ENCODE measurements at regions not wholly inside any gene's neighbourhood (a gene's known extent, or its start where the extent isn't known, plus 50 kb on each side); places are given as distances from the start of the nearest gene placed in this dataset.

- TF ChIP-seq PAX5 (IDR thresholded peaks at IDR 0.05; ENCODE audit: insufficient read depth, low read length, severe bottlenecking) (no peak), TAF1 (IDR thresholded peaks at IDR 0.05; ENCODE audit: low read depth, low read length) (no peak), SPI1 (IDR thresholded peaks at IDR 0.05; ENCODE audit: low read depth, low read length) (no peak), POLR2A (IDR thresholded peaks at IDR 0.05; ENCODE audit: low read depth, low read length) (no peak), POU2F2 (IDR thresholded peaks at IDR 0.05; ENCODE audit: low read depth, low read length) (no peak), POLR2AphosphoS5 (IDR thresholded peaks at IDR 0.05; ENCODE audit: low read depth, low read length) (no peak)
- FAIRE-seq (no peak), DNase-seq (ENCODE audit: insufficient read length, low spot score) (no peak)
These were observed 631.3 kb downstream of the DIAPH3 start for GRCh38 chr13:59532405-59532804.

GRCh38 chr13:59533561-59534555 lies 629.9 kb downstream of the DIAPH3 start:
- TF ChIP-seq PAX5 (IDR thresholded peaks at IDR 0.05; ENCODE audit: insufficient read depth, low read length, severe bottlenecking) (no peak), TAF1 (IDR thresholded peaks at IDR 0.05; ENCODE audit: low read depth, low read length) (no peak), POLR2AphosphoS5 (IDR thresholded peaks at IDR 0.05; ENCODE audit: low read depth, low read length) (no peak), POLR2A (IDR thresholded peaks at IDR 0.05; ENCODE audit: low read depth, low read length) (no peak), POU2F2 (IDR thresholded peaks at IDR 0.05; ENCODE audit: low read depth, low read length) (no peak), SPI1 (IDR thresholded peaks at IDR 0.05; ENCODE audit: low read depth, low read length) (no peak)
- no peak for FAIRE-seq
- no peak for DNase-seq (ENCODE audit: insufficient read length, low spot score)

GRCh38 chr13:59534806-59535205 lies 628.9 kb downstream of the DIAPH3 start:
- FAIRE-seq: no peak
- TF ChIP-seq SPI1 (IDR thresholded peaks at IDR 0.05; ENCODE audit: low read depth, low read length) (no peak), PAX5 (IDR thresholded peaks at IDR 0.05; ENCODE audit: insufficient read depth, low read length, severe bottlenecking) (no peak), POLR2A (IDR thresholded peaks at IDR 0.05; ENCODE audit: low read depth, low read length) (no peak), POU2F2 (IDR thresholded peaks at IDR 0.05; ENCODE audit: low read depth, low read length) (no peak), TAF1 (IDR thresholded peaks at IDR 0.05; ENCODE audit: low read depth, low read length) (no peak), POLR2AphosphoS5 (IDR thresholded peaks at IDR 0.05; ENCODE audit: low read depth, low read length) (no peak)
- no peak for DNase-seq (ENCODE audit: insufficient read length, low spot score)

- FAIRE-seq: no peak
- no peak for DNase-seq (ENCODE audit: insufficient read length, low spot score)
- TF ChIP-seq POU2F2 (IDR thresholded peaks at IDR 0.05; ENCODE audit: low read depth, low read length) (no peak), TAF1 (IDR thresholded peaks at IDR 0.05; ENCODE audit: low read depth, low read length) (no peak), POLR2A (IDR thresholded peaks at IDR 0.05; ENCODE audit: low read depth, low read length) (no peak), PAX5 (IDR thresholded peaks at IDR 0.05; ENCODE audit: insufficient read depth, low read length, severe bottlenecking) (no peak), SPI1 (IDR thresholded peaks at IDR 0.05; ENCODE audit: low read depth, low read length) (no peak), POLR2AphosphoS5 (IDR thresholded peaks at IDR 0.05; ENCODE audit: low read depth, low read length) (no peak)
These were observed 626.2 kb downstream of the DIAPH3 start for GRCh38 chr13:59537500-59537899.

GRCh38 chr13:59538512-59538911 lies 625.2 kb downstream of the DIAPH3 start:
- FAIRE-seq (no peak), DNase-seq (ENCODE audit: insufficient read length, low spot score) (no peak)
- TF ChIP-seq PAX5 (IDR thresholded peaks at IDR 0.05; ENCODE audit: insufficient read depth, low read length, severe bottlenecking) (no peak), SPI1 (IDR thresholded peaks at IDR 0.05; ENCODE audit: low read depth, low read length) (no peak), POLR2A (IDR thresholded peaks at IDR 0.05; ENCODE audit: low read depth, low read length) (no peak), TAF1 (IDR thresholded peaks at IDR 0.05; ENCODE audit: low read depth, low read length) (no peak), POLR2AphosphoS5 (IDR thresholded peaks at IDR 0.05; ENCODE audit: low read depth, low read length) (no peak), POU2F2 (IDR thresholded peaks at IDR 0.05; ENCODE audit: low read depth, low read length) (no peak)

GRCh38 chr13:59542303-59542702 lies 621.4 kb downstream of the DIAPH3 start:
- FAIRE-seq (no peak), DNase-seq (ENCODE audit: insufficient read length, low spot score) (no peak)
- no peak for TF ChIP-seq POU2F2 (IDR thresholded peaks at IDR 0.05; ENCODE audit: low read depth, low read length)
- TF ChIP-seq POLR2AphosphoS5 (IDR thresholded peaks at IDR 0.05; ENCODE audit: low read depth, low read length): no peak
- no peak for TF ChIP-seq SPI1 (IDR thresholded peaks at IDR 0.05; ENCODE audit: low read depth, low read length)
- no peak for TF ChIP-seq TAF1 (IDR thresholded peaks at IDR 0.05; ENCODE audit: low read depth, low read length)
- no peak for TF ChIP-seq PAX5 (IDR thresholded peaks at IDR 0.05; ENCODE audit: insufficient read depth, low read length, severe bottlenecking)
- no peak for TF ChIP-seq POLR2A (IDR thresholded peaks at IDR 0.05; ENCODE audit: low read depth, low read length)

GRCh38 chr13:59543418-59543817 lies 620.3 kb downstream of the DIAPH3 start:
- FAIRE-seq (no peak), DNase-seq (ENCODE audit: insufficient read length, low spot score) (no peak)
- TF ChIP-seq PAX5 (IDR thresholded peaks at IDR 0.05; ENCODE audit: insufficient read depth, low read length, severe bottlenecking) (no peak), TAF1 (IDR thresholded peaks at IDR 0.05; ENCODE audit: low read depth, low read length) (no peak), POU2F2 (IDR thresholded peaks at IDR 0.05; ENCODE audit: low read depth, low read length) (no peak), SPI1 (IDR thresholded peaks at IDR 0.05; ENCODE audit: low read depth, low read length) (no peak), POLR2A (IDR thresholded peaks at IDR 0.05; ENCODE audit: low read depth, low read length) (no peak), POLR2AphosphoS5 (IDR thresholded peaks at IDR 0.05; ENCODE audit: low read depth, low read length) (no peak)

GRCh38 chr13:59545007-59545406 lies 618.7 kb downstream of the DIAPH3 start:
- no peak for FAIRE-seq
- no peak for DNase-seq (ENCODE audit: insufficient read length, low spot score)
- TF ChIP-seq POU2F2 (IDR thresholded peaks at IDR 0.05; ENCODE audit: low read depth, low read length) (no peak), TAF1 (IDR thresholded peaks at IDR 0.05; ENCODE audit: low read depth, low read length) (no peak), POLR2AphosphoS5 (IDR thresholded peaks at IDR 0.05; ENCODE audit: low read depth, low read length) (no peak), POLR2A (IDR thresholded peaks at IDR 0.05; ENCODE audit: low read depth, low read length) (no peak), SPI1 (IDR thresholded peaks at IDR 0.05; ENCODE audit: low read depth, low read length) (no peak), PAX5 (IDR thresholded peaks at IDR 0.05; ENCODE audit: insufficient read depth, low read length, severe bottlenecking) (no peak)

GRCh38 chr13:59546178-59546577 lies 617.5 kb downstream of the DIAPH3 start:
- no peak for DNase-seq (ENCODE audit: insufficient read length, low spot score)
- FAIRE-seq: no peak
- TF ChIP-seq POLR2A (IDR thresholded peaks at IDR 0.05; ENCODE audit: low read depth, low read length) (no peak), POU2F2 (IDR thresholded peaks at IDR 0.05; ENCODE audit: low read depth, low read length) (no peak), POLR2AphosphoS5 (IDR thresholded peaks at IDR 0.05; ENCODE audit: low read depth, low read length) (no peak), SPI1 (IDR thresholded peaks at IDR 0.05; ENCODE audit: low read depth, low read length) (no peak), TAF1 (IDR thresholded peaks at IDR 0.05; ENCODE audit: low read depth, low read length) (no peak), PAX5 (IDR thresholded peaks at IDR 0.05; ENCODE audit: insufficient read depth, low read length, severe bottlenecking) (no peak)

Measured in GM12891 (cell line).